ENCODE measurements at regions not wholly inside any gene's neighbourhood (a gene's known extent, or its start where the extent isn't known, plus 50 kb on each side); places are given as distances from the start of the nearest gene placed in this dataset.
"Not testable (repeated sequence)": the region's sequence is repeated elsewhere in the genome, so short reads cannot be mapped to it uniquely, and the experiment has no call there.

DNA sequence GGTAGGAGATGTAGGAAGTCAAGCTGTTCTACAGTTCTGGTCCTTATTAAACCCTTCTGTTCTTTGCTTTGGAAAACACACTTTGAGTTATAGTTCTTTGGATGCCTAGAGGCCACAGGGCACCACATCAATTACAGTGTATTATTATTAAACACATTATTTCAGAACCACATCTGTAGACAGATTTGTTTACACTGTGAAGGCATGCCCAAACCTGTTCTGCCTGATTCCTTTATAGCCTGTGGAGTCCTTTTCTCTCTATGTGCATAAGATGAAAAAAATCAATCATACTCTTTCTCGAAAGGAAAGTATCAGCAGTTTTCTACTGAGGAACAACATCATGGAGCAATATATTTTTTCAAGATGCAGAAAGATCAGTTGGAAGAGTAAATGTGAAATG, 371.3 kb upstream of the INTU start:
- peaks cover 0 to 4% (median 0%) of the 10 kb centered on the region in 4 donors for H3K9me3 ChIP-seq
- H3K4me1 ChIP-seq, result no peaks in the 10 kb centered on the region
- WGBS, 2 donors, result 42 to 76% methylated on average over 1 of the region's 1 CpG

GRCh38 chr4:127268367-127268766, 364.4 kb upstream of the INTU start:
- no peak for DNase-seq
- H3K27ac ChIP-seq, result no peak overlapping the region
- no peaks in the 10 kb centered on the region for H3K4me1 ChIP-seq
- 55 to 88% methylated on average over 1 of the region's 1 CpG for WGBS, 2 donors
- no peak for TF ChIP-seq EP300 (IDR thresholded peaks at IDR 0.05)
- TF ChIP-seq, protein P1, sequence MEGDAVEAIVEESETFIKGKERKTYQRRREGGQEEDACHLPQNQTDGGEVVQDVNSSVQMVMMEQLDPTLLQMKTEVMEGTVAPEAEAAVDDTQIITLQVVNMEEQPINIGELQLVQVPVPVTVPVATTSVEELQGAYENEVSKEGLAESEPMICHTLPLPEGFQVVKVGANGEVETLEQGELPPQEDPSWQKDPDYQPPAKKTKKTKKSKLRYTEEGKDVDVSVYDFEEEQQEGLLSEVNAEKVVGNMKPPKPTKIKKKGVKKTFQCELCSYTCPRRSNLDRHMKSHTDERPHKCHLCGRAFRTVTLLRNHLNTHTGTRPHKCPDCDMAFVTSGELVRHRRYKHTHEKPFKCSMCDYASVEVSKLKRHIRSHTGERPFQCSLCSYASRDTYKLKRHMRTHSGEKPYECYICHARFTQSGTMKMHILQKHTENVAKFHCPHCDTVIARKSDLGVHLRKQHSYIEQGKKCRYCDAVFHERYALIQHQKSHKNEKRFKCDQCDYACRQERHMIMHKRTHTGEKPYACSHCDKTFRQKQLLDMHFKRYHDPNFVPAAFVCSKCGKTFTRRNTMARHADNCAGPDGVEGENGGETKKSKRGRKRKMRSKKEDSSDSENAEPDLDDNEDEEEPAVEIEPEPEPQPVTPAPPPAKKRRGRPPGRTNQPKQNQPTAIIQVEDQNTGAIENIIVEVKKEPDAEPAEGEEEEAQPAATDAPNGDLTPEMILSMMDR (IDR thresholded peaks at IDR 0.05), result no peak
- TF ChIP-seq POLR2A (IDR thresholded peaks at IDR 0.05), result no peak
- TF ChIP-seq POLR2AphosphoS5 (IDR thresholded peaks at IDR 0.05), result no peak
- no peaks in the 10 kb centered on the region for H3K9me3 ChIP-seq
- no peak overlapping the region for H3K4me3 ChIP-seq
- no peaks in the 10 kb centered on the region for H3K36me3 ChIP-seq
- intact Hi-C loops (cut with DNase I), result no loop called here
- H3K27me3 ChIP-seq, result no peaks in the 10 kb centered on the region

More for the DNA sequence above, 371.3 kb upstream of the INTU start:
- H3K27ac ChIP-seq, result no peak overlapping the region
- TF ChIP-seq POLR2A (IDR thresholded peaks at IDR 0.05), result no peak
- TF ChIP-seq, protein P1 (IDR thresholded peaks at IDR 0.05), result no peak
- no peak for TF ChIP-seq POLR2AphosphoS5 (IDR thresholded peaks at IDR 0.05)
- TF ChIP-seq EP300 (IDR thresholded peaks at IDR 0.05), result no peak
- H3K36me3 ChIP-seq, result no peaks in the 10 kb centered on the region
- intact Hi-C loops (cut with DNase I), result no loop called here
- H3K4me3 ChIP-seq, result no peak overlapping the region
- DNase-seq, result no peak
- no peaks in the 10 kb centered on the region for H3K27me3 ChIP-seq

GRCh38 chr4:127277023-127277422, 355.7 kb upstream of the INTU start:
- H3K27ac ChIP-seq; H3K4me3 ChIP-seq; H3K4me1 ChIP-seq; DNase-seq; H3K27me3 ChIP-seq; intact Hi-C loops (cut with DNase I); H3K36me3 ChIP-seq; H3K9me3 ChIP-seq: not testable (repeated sequence)
- WGBS, 2 donors, result 82 to 85% methylated on average over 3 of the region's 3 CpGs

DNA sequence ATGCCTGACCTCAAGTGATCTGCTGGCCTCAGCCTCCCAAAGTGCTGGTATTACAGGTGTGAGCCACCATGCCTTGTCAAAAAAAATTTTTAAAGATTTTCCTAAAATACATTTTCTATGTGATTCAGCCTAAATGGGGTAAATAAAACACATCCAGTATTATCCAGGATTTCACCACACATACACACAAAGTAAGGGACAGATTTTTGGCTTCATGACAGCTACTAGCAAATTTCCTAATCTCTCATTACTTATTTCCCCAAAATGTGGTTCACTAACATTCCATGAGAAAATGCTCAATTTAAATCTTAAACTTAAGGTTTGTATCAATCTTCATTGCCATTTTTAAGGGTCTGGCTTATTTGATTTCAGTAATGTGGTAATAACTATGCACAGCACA, 348.5 kb upstream of the INTU start:
- intact Hi-C loops (cut with DNase I), result no loop called here
- DNase-seq, result no peak
- Histone ChIP-seq H3K27ac (no peak overlapping the region), H3K9me3 (no peaks in the 10 kb centered on the region), H3K36me3 (no peaks in the 10 kb centered on the region), H3K27me3 (no peaks in the 10 kb centered on the region), H3K4me3 (no peak overlapping the region), H3K4me1 (no peaks in the 10 kb centered on the region)
- no peak for TF ChIP-seq POLR2A (IDR thresholded peaks at IDR 0.05)
- TF ChIP-seq EP300 (IDR thresholded peaks at IDR 0.05), result no peak
- TF ChIP-seq POLR2AphosphoS5 (IDR thresholded peaks at IDR 0.05), result no peak
- TF ChIP-seq, protein P1 (IDR thresholded peaks at IDR 0.05), result no peak

GRCh38 chr4:127291316-127291715, 341.4 kb upstream of the INTU start:
- no peak overlapping the region for H3K4me3 ChIP-seq
- H3K27me3 ChIP-seq, result no peaks in the 10 kb centered on the region
- peaks cover 0 to 2% (median 0%) of the 10 kb centered on the region in 4 donors for H3K9me3 ChIP-seq
- H3K27ac ChIP-seq, result no peak overlapping the region
- no peaks in the 10 kb centered on the region for H3K36me3 ChIP-seq
- TF ChIP-seq, protein P1 (IDR thresholded peaks at IDR 0.05), result no peak
- TF ChIP-seq POLR2A (IDR thresholded peaks at IDR 0.05) (no peak), POLR2AphosphoS5 (IDR thresholded peaks at IDR 0.05) (no peak), EP300 (IDR thresholded peaks at IDR 0.05) (no peak)
- 65 to 76% methylated on average over 1 of the region's 1 CpG for WGBS, 2 donors
- intact Hi-C loops (cut with DNase I), result no loop called here
- no peak for DNase-seq
- H3K4me1 ChIP-seq, result no peaks in the 10 kb centered on the region
